Gastroesophageal sphincter (tissue), 3 donors: ENCODE measurements at regions not wholly inside any gene's neighbourhood (a gene's known extent, or its start where the extent isn't known, plus 50 kb on each side); places are given as distances from the start of the nearest gene placed in this dataset.

Experiments used
- CTCF ChIP-seq, 4 experiments: fragments of 200-600 bp in 2 of 4; fragments of 450-650 bp in 2 of 4; sonication (generic) in 1 of 4; IDR thresholded peaks; one replicate each; pipeline ENCODE4 v1.5.1; 2017 to 2019; ENCODE audit warnings: antibody characterized with exemption in 4 of 4, mild to moderate bottlenecking in 2 of 4, moderate library complexity in 2 of 4
- EP300 ChIP-seq: sonication (generic); formaldehyde crosslinking; IDR thresholded peaks from one replicate; pipeline ENCODE4 v1.6.1; 2017; ENCODE audit warnings: antibody characterized with exemption, mild to moderate bottlenecking
- POLR2A ChIP-seq, 2 donors: fragments of 450-650 bp; IDR thresholded peaks; one replicate each; pipeline ENCODE4 v1.6.1; 2017; ENCODE audit warnings: antibody characterized with exemption in 2 of 2, mild to moderate bottlenecking in 2 of 2, moderate library complexity in 1 of 2
- POLR2AphosphoS5 ChIP-seq: sonication (generic); formaldehyde crosslinking; IDR thresholded peaks from one replicate; pipeline ENCODE4 v1.6.1; 2017; ENCODE audit warnings: antibody characterized with exemption

- TF ChIP-seq POLR2A (IDR thresholded peaks at IDR 0.05) (no peak), CTCF (IDR thresholded peaks at IDR 0.05) (no peak), EP300 (no peak), POLR2AphosphoS5 (no peak)
Measured at GRCh38 chr20:7171911-7172310, 404.4 kb downstream of the BMP2 start.
